ENCODE measurements at regions not wholly inside any gene's neighbourhood (a gene's known extent, or its start where the extent isn't known, plus 50 kb on each side); places are given as distances from the start of the nearest gene placed in this dataset.

DNA sequence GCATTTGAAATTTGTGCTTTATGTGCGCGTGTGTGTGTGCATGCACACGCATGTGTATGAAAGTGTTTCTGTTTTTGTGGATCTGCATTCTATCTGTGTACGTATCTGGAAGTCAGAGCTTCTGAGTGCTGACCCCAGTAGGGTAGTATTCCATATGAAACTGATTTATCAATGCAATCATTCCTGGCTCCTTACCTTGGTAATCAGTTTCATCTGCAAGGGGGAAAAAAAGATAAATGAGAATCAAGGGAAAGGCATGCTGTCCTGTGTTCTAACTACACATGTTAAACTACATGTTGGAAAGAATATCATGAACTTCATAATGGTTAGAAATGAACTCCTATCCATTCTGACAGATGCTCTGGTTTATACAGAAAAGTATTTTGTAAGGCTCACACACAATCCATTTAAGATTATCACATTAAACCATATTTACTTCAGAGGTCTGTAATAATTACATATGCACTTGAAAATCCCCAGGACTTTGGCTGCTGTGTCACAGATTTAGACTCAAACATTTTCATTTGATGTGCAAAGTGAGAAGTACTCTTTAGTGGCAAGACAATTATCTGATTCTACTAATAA, 276.1 kb upstream of the LMO3 start:
- no peak overlapping the region for H3K4me2 ChIP-seq (ENCODE audit: low read length)
- no peak overlapping the region for H3K27ac ChIP-seq (ENCODE audit: low read depth, low read length, poor library complexity, severe bottlenecking)
- TF ChIP-seq EZH2 (IDR thresholded peaks at IDR 0.05; ENCODE audit: borderline replicate concordance, low read length) (no peak), CTCF (IDR thresholded peaks at IDR 0.05; ENCODE audit: low read length) (no peak)
- H3K79me2 ChIP-seq (ENCODE audit: insufficient read depth, low read length): no peaks in the 10 kb centered on the region
- no peaks in the 10 kb centered on the region for H3K9me2 ChIP-seq (ENCODE audit: low read depth, low read length)
- no peaks in the 10 kb centered on the region for H3K27me3 ChIP-seq (ENCODE audit: insufficient read depth, low read length)
- no peaks in the 10 kb centered on the region for H3F3A ChIP-seq (ENCODE audit: insufficient read depth, low read length)
- H3K36me3 ChIP-seq (ENCODE audit: insufficient read depth, low read length): no peaks in the 10 kb centered on the region
- no peak overlapping the region for H3K9ac ChIP-seq (ENCODE audit: low read length)
- no peak overlapping the region for H3K4me3 ChIP-seq (ENCODE audit: low read depth, low read length, poor library complexity, severe bottlenecking)
- H3K9me3 ChIP-seq (ENCODE audit: low read length): no peaks in the 10 kb centered on the region
- H3K4me1 ChIP-seq (ENCODE audit: insufficient read depth, low read length, severe bottlenecking): no peaks in the 10 kb centered on the region
- no peaks in the 10 kb centered on the region for H4K20me1 ChIP-seq (ENCODE audit: insufficient read depth, low read length)
- no peak overlapping the region for H2AFZ ChIP-seq (ENCODE audit: low read length)

GRCh38 chr12:16880864-16881285, 274.9 kb upstream of the LMO3 start:
- TF ChIP-seq EZH2 (IDR thresholded peaks at IDR 0.05; ENCODE audit: borderline replicate concordance, low read length) (no peak), CTCF (IDR thresholded peaks at IDR 0.05; ENCODE audit: low read length) (no peak)
- Histone ChIP-seq H3K9me2 (ENCODE audit: low read depth, low read length) (no peaks in the 10 kb centered on the region), H3K4me1 (ENCODE audit: insufficient read depth, low read length, severe bottlenecking) (no peaks in the 10 kb centered on the region), H3K9ac (ENCODE audit: low read length) (no peak overlapping the region), H3K79me2 (ENCODE audit: insufficient read depth, low read length) (no peaks in the 10 kb centered on the region), H3F3A (ENCODE audit: insufficient read depth, low read length) (no peaks in the 10 kb centered on the region), H4K20me1 (ENCODE audit: insufficient read depth, low read length) (no peaks in the 10 kb centered on the region), H3K27me3 (ENCODE audit: insufficient read depth, low read length) (no peaks in the 10 kb centered on the region), H3K4me3 (ENCODE audit: low read depth, low read length, poor library complexity, severe bottlenecking) (no peak overlapping the region), H3K27ac (ENCODE audit: low read depth, low read length, poor library complexity, severe bottlenecking) (no peak overlapping the region), H3K4me2 (ENCODE audit: low read length) (no peak overlapping the region), H3K36me3 (ENCODE audit: insufficient read depth, low read length) (no peaks in the 10 kb centered on the region), H3K9me3 (ENCODE audit: low read length) (no peaks in the 10 kb centered on the region), H2AFZ (ENCODE audit: low read length) (no peak overlapping the region)

DNA sequence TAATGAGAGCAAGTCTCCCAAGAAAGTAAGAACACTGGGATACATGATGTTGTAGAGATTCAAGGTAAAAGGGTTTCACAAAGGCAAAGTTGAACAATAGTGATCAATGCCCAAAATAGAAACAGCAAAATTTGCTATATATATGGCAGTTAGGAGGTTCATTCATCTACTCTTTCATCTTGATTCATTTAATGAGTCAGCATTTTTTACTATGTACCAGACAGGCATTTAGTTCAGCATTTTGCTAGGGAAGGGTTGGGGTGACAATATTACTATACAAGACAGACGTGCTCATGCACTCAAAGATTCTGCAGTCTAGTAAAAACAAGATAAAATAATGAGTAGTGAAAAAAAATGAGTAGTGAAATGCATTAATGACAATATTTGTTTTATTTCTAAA, 264.9 kb upstream of the LMO3 start:
- Histone ChIP-seq H3K4me2 (ENCODE audit: low read length) (no peak overlapping the region), H3K9ac (ENCODE audit: low read length) (no peak overlapping the region), H3K4me1 (ENCODE audit: insufficient read depth, low read length, severe bottlenecking) (no peaks in the 10 kb centered on the region), H3F3A (ENCODE audit: insufficient read depth, low read length) (no peaks in the 10 kb centered on the region), H3K9me2 (ENCODE audit: low read depth, low read length) (no peaks in the 10 kb centered on the region), H3K79me2 (ENCODE audit: insufficient read depth, low read length) (no peaks in the 10 kb centered on the region), H3K9me3 (ENCODE audit: low read length) (no peaks in the 10 kb centered on the region), H3K4me3 (ENCODE audit: low read depth, low read length, poor library complexity, severe bottlenecking) (no peak overlapping the region), H3K27ac (ENCODE audit: low read depth, low read length, poor library complexity, severe bottlenecking) (no peak overlapping the region), H4K20me1 (ENCODE audit: insufficient read depth, low read length) (no peaks in the 10 kb centered on the region), H2AFZ (ENCODE audit: low read length) (no peak overlapping the region), H3K36me3 (ENCODE audit: insufficient read depth, low read length) (no peaks in the 10 kb centered on the region), H3K27me3 (ENCODE audit: insufficient read depth, low read length) (no peaks in the 10 kb centered on the region)
- TF ChIP-seq CTCF (IDR thresholded peaks at IDR 0.05; ENCODE audit: low read length): no peak
